HG03108 (cell line): ENCODE measurements at regions not wholly inside any gene's neighbourhood (a gene's known extent, or its start where the extent isn't known, plus 50 kb on each side); places are given as distances from the start of the nearest gene placed in this dataset.
"Not testable (repeated sequence)": the region's sequence is repeated elsewhere in the genome, so short reads cannot be mapped to it uniquely, and the experiment has no call there.

Source experiments
- ATAC-seq: cut with Tn5 transposase; IDR thresholded peaks from one replicate; pipeline ENCODE4 v1.9.1; 2021; ENCODE audit warnings: moderate library complexity; ENCODE audit not compliant: unreplicated experiment

DNA sequence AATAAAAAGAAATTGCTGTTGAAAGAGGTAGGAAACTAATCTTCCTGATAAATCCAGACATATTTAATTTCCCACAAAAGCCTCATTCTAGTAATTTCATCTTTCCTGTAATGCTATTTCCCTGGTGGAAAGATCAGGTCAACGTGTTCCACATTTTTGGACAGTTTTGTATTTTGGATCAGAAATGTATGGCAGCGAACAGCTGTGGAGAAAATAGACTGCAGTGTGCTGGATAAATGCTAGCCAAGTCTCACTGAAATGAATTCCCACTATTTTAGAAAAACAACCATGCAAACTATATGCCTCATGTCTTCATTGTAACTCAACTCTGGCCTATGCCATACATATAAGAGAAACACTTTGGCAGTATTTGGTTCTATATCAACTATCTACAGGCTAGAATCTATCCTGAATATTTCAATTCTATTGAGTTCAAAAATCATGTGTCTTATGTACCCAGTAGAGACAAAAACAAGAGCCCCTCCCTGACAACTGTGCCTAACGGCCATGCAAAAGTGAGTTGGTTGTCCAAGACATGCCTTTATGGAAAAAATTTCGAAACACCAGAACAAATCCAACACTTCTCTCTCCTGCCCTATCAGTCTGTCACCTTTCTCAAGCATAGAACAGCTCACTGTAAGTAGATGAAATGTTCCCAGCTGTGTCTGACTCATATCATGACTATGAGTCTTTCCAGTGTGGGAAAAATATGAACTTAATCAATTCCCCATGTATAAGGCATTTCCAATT lies 191.3 kb upstream of the NREP start:
- ATAC-seq, result no peak

GRCh38 chr5:111946556-111946955 lies 189.6 kb upstream of the NREP start:
- ATAC-seq, result no peak

DNA sequence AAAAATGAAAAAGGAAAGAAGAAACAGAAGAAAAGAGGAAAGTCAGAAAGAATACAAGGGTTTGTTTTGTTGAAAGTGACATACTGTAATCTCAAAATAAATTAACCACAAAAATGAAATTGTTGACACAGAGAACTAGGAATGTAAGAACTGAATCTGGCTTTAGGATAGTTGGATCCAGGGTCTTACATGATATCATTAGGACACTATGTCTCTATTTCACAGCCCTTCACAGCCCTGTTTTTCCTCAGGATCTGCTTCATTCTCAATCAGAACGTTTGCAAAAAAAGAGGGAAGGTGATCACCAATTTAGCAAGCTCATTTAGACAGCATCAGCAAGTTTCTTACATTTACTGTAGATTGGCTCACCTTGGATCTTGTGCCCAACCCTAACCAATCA lies 188.5 kb upstream of the NREP start:
- no peak for ATAC-seq

GRCh38 chr5:111942661-111943401 lies 185.8 kb upstream of the NREP start:
- no peak for ATAC-seq

DNA sequence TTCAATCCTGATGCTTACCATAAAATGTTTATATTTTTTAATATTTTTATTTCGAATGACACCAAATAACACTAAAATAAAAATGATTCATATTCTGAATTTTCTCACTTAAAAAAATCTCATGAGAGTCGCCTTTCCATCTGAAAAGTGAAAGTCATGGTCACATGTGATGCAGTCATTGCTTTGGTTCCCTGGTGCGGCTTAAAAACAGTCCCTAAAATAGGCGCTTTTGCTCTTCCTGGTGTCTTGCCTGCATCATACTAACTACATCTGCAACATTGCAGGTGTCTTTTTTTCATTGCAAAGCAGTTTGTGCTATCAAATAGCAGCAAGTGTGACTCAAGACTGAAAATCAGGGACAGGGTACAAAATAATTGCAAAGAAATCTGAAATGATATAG lies 185.2 kb upstream of the NREP start:
- ATAC-seq, result no peak

DNA sequence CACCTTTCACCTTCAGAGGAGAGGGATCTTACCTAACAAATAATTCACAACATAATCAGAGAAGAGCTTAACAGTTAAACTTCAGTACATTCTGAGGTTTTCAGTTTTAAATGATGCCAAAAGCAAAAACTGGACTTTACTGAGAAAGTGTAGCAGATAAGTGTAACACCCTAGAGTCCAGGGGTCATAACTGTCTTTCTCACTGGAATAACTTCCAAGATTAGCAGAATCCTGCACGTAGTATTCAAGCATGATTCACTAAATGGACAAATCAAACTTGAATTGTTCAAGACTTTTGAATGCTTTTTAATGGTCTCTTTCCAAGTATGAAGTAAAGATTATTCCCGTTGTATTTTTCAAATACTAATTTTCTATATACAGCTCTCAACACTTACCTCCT lies 180.1 kb upstream of the NREP start:
- no peak for ATAC-seq

DNA sequence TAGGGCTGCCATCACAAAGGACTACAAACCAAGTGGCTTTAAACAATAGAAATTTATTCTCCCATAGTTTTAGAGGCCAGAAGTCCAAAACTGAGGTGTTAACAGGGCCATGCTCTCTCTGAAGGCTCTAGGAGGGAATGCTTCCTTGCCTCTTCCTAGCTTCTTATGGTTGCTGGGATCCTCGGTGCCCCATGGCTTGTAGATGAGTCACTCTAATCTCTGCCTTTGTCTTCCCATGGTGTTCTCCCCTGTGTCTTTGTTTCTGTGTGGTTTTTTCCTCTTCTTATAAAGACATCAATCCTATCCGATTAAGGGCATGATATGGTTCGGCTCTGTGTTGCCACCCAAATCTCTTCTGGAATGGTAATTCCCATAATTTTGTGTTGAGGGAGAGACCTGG lies 178.8 kb upstream of the NREP start:
- no peak for ATAC-seq

GRCh38 chr5:111935009-111935408 lies 178.0 kb upstream of the NREP start:
- no peak for ATAC-seq

DNA sequence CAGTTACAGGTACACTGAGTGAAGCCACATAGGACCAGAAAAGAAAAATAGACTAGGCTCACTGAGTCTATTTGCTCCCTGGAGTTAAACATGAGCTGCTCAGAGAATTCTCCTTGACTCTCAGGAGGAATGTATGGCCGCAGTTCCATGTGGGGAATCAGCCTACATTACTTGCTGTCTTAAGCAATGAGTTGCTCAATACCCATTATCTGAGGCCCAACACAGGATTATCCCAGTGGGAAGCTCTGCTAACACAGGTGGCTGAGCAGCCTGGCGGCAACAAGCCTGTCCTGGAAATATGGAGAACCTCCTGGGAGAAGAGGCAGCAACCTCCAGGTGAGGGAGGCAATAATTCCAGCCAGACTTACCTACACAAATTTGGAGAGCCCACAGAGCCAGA lies 177.5 kb upstream of the NREP start:
- ATAC-seq, result no peak

- no peak for ATAC-seq
These were observed 176.1 kb upstream of the NREP start for GRCh38 chr5:111933086-111933485.

DNA sequence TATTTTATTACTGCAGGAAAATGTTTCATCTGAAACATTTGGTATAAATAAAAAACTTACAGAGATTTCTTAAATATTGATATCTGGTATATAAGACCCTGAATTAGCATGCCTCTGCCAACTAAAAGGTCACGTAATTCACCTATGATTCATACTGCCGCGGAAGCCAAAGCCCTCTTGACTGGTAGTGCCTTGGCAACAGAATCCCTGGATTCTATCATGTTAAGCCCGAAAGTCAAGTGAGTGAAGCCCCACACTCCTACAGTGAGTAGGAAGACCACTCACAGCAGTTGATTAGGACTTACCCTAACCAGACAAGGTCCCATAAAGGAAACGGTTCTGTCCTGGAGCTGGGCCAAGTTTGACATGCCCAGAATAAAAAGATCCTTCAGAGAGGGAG lies 175.6 kb upstream of the NREP start:
- ATAC-seq, result no peak

DNA sequence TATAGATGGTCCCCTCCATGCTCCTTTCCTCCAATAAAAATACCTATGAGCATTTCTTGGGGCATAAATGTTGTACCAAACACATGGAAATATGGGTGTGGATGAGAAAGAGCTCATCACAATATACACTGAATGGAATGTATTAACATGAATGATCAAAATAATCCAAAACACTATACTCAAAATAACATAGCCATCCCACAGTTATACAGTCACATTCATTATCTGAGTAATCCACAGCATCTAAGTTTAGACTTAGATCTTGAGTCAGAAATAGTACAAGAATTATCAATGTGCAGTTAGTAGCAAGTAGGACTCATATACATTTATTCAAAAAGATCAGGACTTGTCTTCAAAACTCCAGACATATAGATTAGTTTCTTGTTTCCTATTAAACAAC lies 175.2 kb upstream of the NREP start:
- no peak for ATAC-seq

DNA sequence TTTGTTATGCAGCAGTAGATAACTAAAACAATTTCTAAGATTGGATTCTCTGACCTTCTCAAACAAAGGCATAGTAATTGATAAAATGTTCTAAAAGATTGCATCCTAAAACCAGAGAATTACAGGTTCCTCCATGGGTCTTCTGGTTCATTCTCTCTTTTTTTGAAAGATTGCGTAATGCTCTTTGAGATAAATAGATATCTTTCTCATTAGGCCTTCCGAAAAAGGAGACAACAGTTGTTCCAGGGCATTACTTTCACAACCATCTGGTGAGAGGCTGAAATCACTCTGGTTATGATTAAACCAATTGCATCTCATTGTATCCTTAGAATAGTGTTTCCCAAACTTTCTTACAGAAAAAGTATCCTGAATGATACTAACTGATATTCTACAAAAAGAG lies 174.7 kb upstream of the NREP start:
- ATAC-seq, result no peak

DNA sequence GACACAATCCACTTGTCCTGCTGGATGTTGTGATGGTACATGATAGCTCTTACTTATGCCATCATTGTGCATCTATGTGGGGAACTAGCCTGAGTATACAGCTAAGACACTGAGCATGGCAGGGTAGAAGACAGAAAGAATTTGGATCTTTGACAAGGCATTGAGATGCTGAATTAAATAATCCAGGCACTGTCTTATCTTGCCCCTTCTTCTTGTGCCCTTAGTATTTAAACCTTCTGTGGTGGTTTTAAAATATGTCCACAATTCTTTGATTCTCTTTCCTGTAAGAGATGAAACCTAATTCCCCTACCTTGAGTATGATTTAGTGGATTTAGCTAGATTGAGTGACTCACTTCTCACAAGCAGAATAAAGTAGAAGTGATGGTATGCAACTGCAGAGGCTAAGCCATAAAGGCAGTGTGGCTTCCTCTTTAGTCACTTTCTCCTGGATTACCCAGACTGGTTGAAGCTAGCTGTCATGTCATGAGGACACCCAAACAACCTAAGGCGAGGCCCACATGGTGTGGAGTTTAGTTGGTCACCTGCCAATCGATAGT lies 174.0 kb upstream of the NREP start:
- ATAC-seq, result no peak

DNA sequence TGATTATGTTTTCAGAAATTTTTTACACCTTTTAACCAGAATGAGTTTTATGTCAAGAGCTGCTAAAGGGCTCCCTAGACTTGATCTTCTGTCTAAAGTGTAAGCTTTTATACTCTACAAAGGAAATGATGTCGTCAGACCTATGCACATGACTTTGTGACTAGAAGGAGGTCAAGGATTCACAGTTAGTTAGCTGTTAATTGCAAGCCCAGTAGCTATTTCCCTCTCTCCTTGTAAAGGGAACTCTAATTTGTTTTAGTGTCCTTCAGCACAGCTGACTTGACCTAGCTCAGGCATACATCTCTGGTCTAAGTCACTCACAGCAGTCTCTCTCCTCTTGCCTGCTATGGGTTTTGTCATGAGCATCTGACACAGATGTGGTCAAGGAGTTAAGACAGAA lies 173.5 kb upstream of the NREP start:
- ATAC-seq, result no peak

- no peak for ATAC-seq
These were observed 172.9 kb upstream of the NREP start for GRCh38 chr5:111929867-111930266.

DNA sequence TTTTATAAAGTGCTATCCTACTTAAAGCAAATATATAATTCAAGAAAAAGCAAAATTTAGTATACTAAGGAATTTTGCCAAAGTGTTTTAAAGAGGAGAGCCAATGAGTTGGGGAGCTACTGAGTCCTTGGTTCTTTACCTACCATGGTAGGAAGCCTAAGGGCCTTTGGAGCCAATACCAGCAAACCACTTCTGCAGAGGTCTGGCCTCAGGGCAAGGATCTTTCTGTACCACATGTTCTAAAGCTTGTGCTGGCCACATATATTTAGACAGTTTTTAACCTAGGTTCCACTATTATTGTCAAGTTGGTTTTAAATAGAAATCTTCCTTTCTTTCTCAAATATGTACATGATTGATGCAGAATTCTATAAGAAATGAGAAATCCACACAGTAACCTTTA lies 172.3 kb upstream of the NREP start:
- no peak for ATAC-seq

DNA sequence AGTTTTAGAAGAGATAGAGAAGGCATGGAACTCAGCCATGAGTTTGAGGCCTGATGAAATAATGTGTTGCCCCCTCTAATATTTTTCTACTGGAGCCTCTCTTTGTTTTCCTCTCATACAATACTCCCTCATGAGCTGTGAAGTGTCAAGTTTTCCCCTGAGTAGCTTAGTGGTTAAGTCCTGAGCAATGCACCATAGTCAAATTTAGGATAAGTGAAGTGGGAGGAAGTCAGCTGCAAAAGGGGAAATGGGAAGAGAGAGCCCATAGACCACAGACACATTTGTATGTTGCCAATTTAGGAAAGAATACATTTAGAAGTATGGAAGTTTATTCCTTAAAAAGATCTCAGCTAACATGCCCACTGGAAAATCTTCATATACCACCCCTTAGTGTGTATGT lies 171.5 kb upstream of the NREP start:
- no peak for ATAC-seq

DNA sequence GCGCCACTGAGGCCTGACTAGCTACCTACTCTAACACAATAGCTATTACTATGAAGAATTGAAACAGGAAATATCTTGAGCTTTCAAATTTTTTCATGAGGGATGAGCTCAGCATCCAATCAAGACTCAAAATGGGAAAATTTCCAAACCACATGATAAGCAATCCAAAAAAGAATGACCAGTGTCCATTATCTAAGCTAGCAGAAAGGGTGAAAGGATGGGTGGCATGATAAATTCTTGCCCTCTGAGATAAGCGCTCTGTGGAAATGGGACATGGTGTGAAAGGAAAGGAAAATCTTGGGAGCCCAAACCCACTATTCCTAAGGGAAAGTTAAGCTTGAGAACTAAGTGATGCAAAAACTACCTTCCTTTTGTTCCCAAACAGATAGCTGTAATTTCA lies 170.2 kb upstream of the NREP start:
- ATAC-seq, result no peak

GRCh38 chr5:111926026-111926425 lies 169.0 kb upstream of the NREP start:
- no peak for ATAC-seq

DNA sequence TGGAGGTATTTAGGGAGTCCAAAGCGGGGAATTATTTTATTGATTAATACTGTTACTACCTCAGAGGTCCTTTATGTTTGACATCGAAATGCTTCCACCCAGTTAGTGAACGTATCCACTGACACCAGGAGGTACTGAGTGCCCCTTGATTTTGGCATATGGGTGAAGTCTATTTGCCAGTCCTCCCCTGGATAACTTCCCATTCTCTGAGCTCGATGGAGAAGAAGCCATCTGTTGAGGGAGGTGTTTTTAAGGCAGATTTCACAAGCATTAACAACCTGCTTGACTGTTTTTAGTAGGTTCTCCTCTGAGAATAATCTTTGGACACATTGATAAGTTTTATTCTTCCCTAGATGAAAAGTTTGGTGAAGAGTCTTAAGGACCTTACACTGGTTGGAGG lies 165.3 kb upstream of the NREP start:
- ATAC-seq, result no peak

- not testable (repeated sequence) for ATAC-seq
These were observed 164.7 kb upstream of the NREP start for GRCh38 chr5:111921691-111922090.
